ENCODE measurements at regions not wholly inside any gene's neighbourhood (a gene's known extent, or its start where the extent isn't known, plus 50 kb on each side); places are given as distances from the start of the nearest gene placed in this dataset.

DNA sequence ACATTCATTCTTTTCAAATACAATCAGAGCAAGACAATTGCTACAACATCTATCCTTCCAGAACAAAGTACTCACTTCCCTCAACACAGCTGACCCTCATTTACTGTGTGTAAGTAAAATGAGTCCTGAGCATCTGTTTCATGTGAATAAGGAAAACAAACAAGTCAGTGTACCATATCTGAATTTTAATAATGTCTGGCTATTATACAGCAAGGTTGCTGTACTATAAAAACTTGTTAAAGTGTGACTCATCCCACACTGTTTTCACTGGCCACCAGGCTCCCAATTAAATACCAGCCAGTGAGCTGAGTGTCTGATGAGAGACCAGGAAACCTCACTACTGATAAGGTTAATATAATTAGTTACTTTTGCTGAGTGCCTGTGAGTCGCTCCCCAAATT lies 339.8 kb downstream of the AGTPBP1 start (continued):
- TF ChIP-seq, protein P1, sequence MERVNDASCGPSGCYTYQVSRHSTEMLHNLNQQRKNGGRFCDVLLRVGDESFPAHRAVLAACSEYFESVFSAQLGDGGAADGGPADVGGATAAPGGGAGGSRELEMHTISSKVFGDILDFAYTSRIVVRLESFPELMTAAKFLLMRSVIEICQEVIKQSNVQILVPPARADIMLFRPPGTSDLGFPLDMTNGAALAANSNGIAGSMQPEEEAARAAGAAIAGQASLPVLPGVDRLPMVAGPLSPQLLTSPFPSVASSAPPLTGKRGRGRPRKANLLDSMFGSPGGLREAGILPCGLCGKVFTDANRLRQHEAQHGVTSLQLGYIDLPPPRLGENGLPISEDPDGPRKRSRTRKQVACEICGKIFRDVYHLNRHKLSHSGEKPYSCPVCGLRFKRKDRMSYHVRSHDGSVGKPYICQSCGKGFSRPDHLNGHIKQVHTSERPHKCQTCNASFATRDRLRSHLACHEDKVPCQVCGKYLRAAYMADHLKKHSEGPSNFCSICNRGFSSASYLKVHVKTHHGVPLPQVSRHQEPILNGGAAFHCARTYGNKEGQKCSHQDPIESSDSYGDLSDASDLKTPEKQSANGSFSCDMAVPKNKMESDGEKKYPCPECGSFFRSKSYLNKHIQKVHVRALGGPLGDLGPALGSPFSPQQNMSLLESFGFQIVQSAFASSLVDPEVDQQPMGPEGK (tag by site-specific recombination; IDR thresholded peaks at IDR 0.05), result 0 out of 2 replicates have a peak, but pooled peaks have one; percentile 19
- no peak for TF ChIP-seq BCL11B (tag by site-specific recombination; IDR thresholded peaks at IDR 0.05; ENCODE audit: low read depth)
- TF ChIP-seq, protein P2, sequence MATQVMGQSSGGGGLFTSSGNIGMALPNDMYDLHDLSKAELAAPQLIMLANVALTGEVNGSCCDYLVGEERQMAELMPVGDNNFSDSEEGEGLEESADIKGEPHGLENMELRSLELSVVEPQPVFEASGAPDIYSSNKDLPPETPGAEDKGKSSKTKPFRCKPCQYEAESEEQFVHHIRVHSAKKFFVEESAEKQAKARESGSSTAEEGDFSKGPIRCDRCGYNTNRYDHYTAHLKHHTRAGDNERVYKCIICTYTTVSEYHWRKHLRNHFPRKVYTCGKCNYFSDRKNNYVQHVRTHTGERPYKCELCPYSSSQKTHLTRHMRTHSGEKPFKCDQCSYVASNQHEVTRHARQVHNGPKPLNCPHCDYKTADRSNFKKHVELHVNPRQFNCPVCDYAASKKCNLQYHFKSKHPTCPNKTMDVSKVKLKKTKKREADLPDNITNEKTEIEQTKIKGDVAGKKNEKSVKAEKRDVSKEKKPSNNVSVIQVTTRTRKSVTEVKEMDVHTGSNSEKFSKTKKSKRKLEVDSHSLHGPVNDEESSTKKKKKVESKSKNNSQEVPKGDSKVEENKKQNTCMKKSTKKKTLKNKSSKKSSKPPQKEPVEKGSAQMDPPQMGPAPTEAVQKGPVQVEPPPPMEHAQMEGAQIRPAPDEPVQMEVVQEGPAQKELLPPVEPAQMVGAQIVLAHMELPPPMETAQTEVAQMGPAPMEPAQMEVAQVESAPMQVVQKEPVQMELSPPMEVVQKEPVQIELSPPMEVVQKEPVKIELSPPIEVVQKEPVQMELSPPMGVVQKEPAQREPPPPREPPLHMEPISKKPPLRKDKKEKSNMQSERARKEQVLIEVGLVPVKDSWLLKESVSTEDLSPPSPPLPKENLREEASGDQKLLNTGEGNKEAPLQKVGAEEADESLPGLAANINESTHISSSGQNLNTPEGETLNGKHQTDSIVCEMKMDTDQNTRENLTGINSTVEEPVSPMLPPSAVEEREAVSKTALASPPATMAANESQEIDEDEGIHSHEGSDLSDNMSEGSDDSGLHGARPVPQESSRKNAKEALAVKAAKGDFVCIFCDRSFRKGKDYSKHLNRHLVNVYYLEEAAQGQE (tag by site-specific recombination; IDR thresholded peaks at IDR 0.05), result no peak
- TF ChIP-seq ZNF133 (tag by site-specific recombination; IDR thresholded peaks at IDR 0.05), result no peak

DNA sequence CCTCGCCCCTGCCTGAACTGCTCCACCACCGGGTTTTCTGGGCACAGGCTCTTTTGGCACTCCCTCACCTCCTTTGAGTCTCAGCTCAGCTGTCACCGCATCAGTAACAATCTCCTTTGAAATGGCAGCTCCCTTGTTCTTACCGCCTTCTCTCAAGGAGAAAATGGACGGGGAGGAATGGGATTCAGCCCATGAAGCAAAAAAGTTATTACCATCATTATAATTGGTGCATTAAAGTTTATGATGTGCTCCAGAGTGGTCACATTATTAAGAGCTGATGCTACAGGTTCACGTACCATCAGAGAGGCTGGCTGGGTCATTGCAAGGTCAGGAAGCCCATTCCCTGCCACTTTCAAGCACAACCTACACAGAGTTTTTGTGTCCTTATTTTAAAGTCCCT lies 344.7 kb downstream of the AGTPBP1 start:
- ChIA-PET CTCF (no interaction called here), POLR2A (no interaction called here)
- no peak overlapping the region for H3K27ac ChIP-seq (ENCODE audit: extremely low read depth, low read depth, low read length)
- H3K9me3 ChIP-seq (ENCODE audit: control insufficient read depth, insufficient read depth, low read depth, low read length), result no peaks in the 10 kb centered on the region
- H3K4me3 ChIP-seq (ENCODE audit: low read depth, low read length), result no peak overlapping the region
- no peaks in the 10 kb centered on the region for H3K36me3 ChIP-seq (ENCODE audit: control insufficient read depth in 2 of 2, insufficient read depth in 1 of 2, low read length in 2 of 2)
- peaks cover 9% of the 10 kb centered on the region for H3K4me1 ChIP-seq (ENCODE audit: control insufficient read depth, insufficient read depth, low read length)
- TF ChIP-seq ZNF335 (tag by site-specific recombination; conservative IDR thresholded peaks at IDR 0.05) (peak; percentile 80), BCL11A (tag by site-specific recombination; IDR thresholded peaks at IDR 0.05; ENCODE audit: low read depth) (no peak)

DNA sequence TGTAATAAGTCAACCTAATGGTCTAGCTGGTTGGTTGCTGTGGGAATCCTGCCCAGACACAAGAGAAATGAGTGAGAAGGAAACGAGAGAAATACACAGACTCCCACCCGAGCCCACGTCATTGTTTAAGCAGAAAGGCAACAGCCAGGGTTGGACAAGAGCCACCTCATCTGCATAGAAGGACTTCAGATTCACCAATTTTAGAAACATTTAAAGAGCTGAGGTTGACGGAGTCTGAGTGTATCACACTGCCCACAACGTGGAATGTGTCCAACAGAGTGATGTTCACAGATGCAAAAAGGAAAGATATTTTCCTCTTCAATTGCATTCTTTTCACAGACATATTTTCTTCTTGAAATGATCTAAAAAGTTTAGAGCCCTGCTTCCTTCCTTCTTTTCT lies 349.5 kb downstream of the AGTPBP1 start:
- Histone ChIP-seq H3K27ac (ENCODE audit: extremely low read depth, low read depth, low read length) (no peak overlapping the region), H3K9me3 (ENCODE audit: control insufficient read depth, insufficient read depth, low read depth, low read length) (no peaks in the 10 kb centered on the region), H3K4me1 (ENCODE audit: control insufficient read depth, insufficient read depth, low read length) (peaks cover 3% of the 10 kb centered on the region; the same call in 1 of the 2 replicates), H3K36me3 (ENCODE audit: control insufficient read depth in 2 of 2, insufficient read depth in 1 of 2, low read length in 2 of 2) (no peaks in the 10 kb centered on the region), H3K4me3 (ENCODE audit: low read depth, low read length) (no peak overlapping the region)
- CTCF ChIA-PET, result interaction anchor here (0.6 to 2.0 kb wide), 3 partner anchors 22 to 218 kb away, joined by 3 to 6 read pairs (median 4); no protein-coding TSS in a partner anchor
- TF ChIP-seq, protein P3, sequence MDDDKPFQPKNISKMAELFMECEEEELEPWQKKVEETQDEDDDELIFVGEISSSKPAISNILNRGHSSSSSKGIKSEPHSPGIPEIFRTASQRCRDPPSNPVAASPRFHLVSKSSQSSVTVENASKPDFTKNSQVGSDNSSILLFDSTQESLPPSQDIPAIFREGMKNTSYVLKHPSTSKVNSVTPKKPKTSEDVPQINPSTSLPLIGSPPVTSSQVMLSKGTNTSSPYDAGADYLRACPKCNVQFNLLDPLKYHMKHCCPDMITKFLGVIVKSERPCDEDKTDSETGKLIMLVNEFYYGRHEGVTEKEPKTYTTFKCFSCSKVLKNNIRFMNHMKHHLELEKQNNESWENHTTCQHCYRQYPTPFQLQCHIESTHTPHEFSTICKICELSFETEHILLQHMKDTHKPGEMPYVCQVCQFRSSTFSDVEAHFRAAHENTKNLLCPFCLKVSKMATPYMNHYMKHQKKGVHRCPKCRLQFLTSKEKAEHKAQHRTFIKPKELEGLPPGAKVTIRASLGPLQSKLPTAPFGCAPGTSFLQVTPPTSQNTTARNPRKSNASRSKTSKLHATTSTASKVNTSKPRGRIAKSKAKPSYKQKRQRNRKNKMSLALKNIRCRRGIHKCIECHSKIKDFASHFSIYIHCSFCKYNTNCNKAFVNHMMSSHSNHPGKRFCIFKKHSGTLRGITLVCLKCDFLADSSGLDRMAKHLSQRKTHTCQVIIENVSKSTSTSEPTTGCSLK (tag by site-specific recombination; IDR thresholded peaks at IDR 0.05), result no peak
- TF ChIP-seq ZNF548 (tag by site-specific recombination; IDR thresholded peaks at IDR 0.05) (no peak), ZNF544 (tag by site-specific recombination; IDR thresholded peaks at IDR 0.05) (no peak), ZNF202 (tag by site-specific recombination; IDR thresholded peaks at IDR 0.05; ENCODE audit: borderline replicate concordance) (no peak), ZNF501 (tag by site-specific recombination; IDR thresholded peaks at IDR 0.05) (no peak), ZNF335 (tag by site-specific recombination; conservative IDR thresholded peaks at IDR 0.05) (no peak), ZNF521 (tag by site-specific recombination; IDR thresholded peaks at IDR 0.05) (no peak), ZNF626 (tag by site-specific recombination; IDR thresholded peaks at IDR 0.05) (no peak), ZNF341 (tag by site-specific recombination; IDR thresholded peaks at IDR 0.05; ENCODE audit: low read depth) (no peak), ZNF350 (tag by site-specific recombination; IDR thresholded peaks at IDR 0.05) (no peak)
- TF ChIP-seq, protein P4, sequence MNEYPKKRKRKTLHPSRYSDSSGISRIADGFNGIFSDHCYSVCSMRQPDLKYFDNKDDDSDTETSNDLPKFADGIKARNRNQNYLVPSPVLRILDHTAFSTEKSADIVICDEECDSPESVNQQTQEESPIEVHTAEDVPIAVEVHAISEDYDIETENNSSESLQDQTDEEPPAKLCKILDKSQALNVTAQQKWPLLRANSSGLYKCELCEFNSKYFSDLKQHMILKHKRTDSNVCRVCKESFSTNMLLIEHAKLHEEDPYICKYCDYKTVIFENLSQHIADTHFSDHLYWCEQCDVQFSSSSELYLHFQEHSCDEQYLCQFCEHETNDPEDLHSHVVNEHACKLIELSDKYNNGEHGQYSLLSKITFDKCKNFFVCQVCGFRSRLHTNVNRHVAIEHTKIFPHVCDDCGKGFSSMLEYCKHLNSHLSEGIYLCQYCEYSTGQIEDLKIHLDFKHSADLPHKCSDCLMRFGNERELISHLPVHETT (tag by site-specific recombination; IDR thresholded peaks at IDR 0.05), result no peak
- TF ChIP-seq, protein P5, sequence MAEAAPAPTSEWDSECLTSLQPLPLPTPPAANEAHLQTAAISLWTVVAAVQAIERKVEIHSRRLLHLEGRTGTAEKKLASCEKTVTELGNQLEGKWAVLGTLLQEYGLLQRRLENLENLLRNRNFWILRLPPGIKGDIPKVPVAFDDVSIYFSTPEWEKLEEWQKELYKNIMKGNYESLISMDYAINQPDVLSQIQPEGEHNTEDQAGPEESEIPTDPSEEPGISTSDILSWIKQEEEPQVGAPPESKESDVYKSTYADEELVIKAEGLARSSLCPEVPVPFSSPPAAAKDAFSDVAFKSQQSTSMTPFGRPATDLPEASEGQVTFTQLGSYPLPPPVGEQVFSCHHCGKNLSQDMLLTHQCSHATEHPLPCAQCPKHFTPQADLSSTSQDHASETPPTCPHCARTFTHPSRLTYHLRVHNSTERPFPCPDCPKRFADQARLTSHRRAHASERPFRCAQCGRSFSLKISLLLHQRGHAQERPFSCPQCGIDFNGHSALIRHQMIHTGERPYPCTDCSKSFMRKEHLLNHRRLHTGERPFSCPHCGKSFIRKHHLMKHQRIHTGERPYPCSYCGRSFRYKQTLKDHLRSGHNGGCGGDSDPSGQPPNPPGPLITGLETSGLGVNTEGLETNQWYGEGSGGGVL (tag by site-specific recombination; IDR thresholded peaks at IDR 0.05), result no peak
- POLR2A ChIA-PET, result no interaction called here
